ENCODE measurements at regions not wholly inside any gene's neighbourhood (a gene's known extent, or its start where the extent isn't known, plus 50 kb on each side); places are given as distances from the start of the nearest gene placed in this dataset.

DNA sequence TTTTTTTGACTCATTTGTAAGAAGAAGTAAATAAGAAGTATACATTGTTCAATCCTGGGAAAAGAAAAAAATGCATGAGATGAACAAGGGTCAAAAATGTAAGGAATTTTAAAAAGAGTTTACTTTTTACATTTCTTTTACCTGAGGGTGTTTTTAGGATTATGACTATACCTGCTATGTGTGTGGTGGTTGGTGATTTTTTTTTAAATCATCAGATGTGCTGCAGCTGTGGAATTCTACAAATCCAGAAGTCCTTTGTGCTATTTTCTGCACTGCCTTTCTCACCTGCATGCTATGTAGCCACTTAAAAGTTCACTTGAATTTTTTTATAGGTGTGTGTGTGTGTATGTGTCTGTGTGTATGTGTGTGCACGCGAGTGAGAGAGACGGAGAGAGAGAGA lies 185.3 kb downstream of the FAT3 start:
- TF ChIP-seq, protein P1, sequence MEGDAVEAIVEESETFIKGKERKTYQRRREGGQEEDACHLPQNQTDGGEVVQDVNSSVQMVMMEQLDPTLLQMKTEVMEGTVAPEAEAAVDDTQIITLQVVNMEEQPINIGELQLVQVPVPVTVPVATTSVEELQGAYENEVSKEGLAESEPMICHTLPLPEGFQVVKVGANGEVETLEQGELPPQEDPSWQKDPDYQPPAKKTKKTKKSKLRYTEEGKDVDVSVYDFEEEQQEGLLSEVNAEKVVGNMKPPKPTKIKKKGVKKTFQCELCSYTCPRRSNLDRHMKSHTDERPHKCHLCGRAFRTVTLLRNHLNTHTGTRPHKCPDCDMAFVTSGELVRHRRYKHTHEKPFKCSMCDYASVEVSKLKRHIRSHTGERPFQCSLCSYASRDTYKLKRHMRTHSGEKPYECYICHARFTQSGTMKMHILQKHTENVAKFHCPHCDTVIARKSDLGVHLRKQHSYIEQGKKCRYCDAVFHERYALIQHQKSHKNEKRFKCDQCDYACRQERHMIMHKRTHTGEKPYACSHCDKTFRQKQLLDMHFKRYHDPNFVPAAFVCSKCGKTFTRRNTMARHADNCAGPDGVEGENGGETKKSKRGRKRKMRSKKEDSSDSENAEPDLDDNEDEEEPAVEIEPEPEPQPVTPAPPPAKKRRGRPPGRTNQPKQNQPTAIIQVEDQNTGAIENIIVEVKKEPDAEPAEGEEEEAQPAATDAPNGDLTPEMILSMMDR (IDR thresholded peaks at IDR 0.05; ENCODE audit: borderline replicate concordance): no peak
- H3K4me1 ChIP-seq: no peaks in the 10 kb centered on the region
- DNase-seq: no peak
- intact Hi-C loops (cut with micrococcal nuclease): no loop called here
- no peaks in the 10 kb centered on the region for H3K27me3 ChIP-seq (ENCODE audit: low read depth)
- no peaks in the 10 kb centered on the region for H3K36me3 ChIP-seq
- no peak overlapping the region for H3K4me3 ChIP-seq
- H3K9me3 ChIP-seq (replicated peaks): no peaks in the 10 kb centered on the region
- H3K27ac ChIP-seq (replicated peaks): no peak overlapping the region

GRCh38 chr11:92410526-92410925 lies 185.9 kb downstream of the FAT3 start:
- Histone ChIP-seq H3K27me3 (ENCODE audit: low read depth) (no peaks in the 10 kb centered on the region), H3K4me3 (no peak overlapping the region), H3K27ac (replicated peaks) (no peak overlapping the region), H3K36me3 (no peaks in the 10 kb centered on the region), H3K4me1 (no peaks in the 10 kb centered on the region), H3K9me3 (replicated peaks) (no peaks in the 10 kb centered on the region)
- DNase-seq: no peak
- TF ChIP-seq, protein P1 (IDR thresholded peaks at IDR 0.05; ENCODE audit: borderline replicate concordance): no peak
- intact Hi-C loops (cut with micrococcal nuclease): no loop called here

GRCh38 chr11:92411431-92411830 lies 186.8 kb downstream of the FAT3 start:
- H3K9me3 ChIP-seq (replicated peaks): no peaks in the 10 kb centered on the region

DNA sequence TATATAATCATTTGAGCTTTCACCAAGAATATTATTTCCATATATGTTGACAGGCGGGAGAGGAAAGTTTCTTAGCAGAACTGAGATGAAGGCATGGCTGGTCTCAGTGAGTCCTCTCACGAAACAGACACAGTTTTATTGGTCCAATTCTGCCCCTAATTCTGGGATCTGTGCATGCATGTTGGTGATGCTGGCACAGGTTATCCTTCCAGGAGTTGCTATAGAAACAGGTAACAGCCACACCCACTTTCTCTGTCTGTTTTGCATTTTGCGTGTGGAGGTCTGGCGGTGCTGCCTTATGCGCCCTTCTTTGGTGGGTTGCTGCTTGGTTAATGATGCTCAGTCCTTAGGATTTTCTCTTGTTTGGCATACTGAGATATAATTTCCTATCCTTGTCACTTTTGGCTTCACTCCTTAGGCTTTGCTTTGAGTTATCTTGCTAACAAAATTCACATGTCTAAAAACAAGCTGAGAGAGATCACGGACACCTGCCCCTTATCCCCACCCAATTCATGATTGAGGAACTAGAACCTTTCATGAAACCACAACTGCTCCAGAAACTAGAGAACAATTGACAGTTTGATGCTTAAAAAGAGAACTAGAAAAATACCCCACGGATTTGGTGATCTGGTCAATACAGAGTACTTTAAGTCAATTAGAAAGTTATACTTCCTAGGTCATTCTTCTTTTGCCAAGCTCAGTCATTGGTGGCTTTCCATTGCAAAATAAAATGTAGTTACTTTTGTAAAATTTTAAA lies 189.3 kb downstream of the FAT3 start:
- intact Hi-C loops (cut with micrococcal nuclease): no loop called here
- Histone ChIP-seq H3K27me3 (ENCODE audit: low read depth) (no peaks in the 10 kb centered on the region), H3K27ac (replicated peaks) (no peak overlapping the region), H3K9me3 (replicated peaks) (no peaks in the 10 kb centered on the region), H3K4me3 (no peak overlapping the region), H3K4me1 (no peaks in the 10 kb centered on the region), H3K36me3 (no peaks in the 10 kb centered on the region)
- TF ChIP-seq, protein P1 (IDR thresholded peaks at IDR 0.05; ENCODE audit: borderline replicate concordance): no peak
- DNase-seq: no peak

More at GRCh38 chr11:92411431-92411830, 186.8 kb downstream of the FAT3 start:
- H3K4me3 ChIP-seq: no peak overlapping the region
- H3K27me3 ChIP-seq (ENCODE audit: low read depth): no peaks in the 10 kb centered on the region
- no peaks in the 10 kb centered on the region for H3K4me1 ChIP-seq
- DNase-seq: no peak
- intact Hi-C loops (cut with micrococcal nuclease): no loop called here
- H3K36me3 ChIP-seq: no peaks in the 10 kb centered on the region
- H3K27ac ChIP-seq (replicated peaks): no peak overlapping the region
- TF ChIP-seq, protein P1 (IDR thresholded peaks at IDR 0.05; ENCODE audit: borderline replicate concordance): no peak

DNA sequence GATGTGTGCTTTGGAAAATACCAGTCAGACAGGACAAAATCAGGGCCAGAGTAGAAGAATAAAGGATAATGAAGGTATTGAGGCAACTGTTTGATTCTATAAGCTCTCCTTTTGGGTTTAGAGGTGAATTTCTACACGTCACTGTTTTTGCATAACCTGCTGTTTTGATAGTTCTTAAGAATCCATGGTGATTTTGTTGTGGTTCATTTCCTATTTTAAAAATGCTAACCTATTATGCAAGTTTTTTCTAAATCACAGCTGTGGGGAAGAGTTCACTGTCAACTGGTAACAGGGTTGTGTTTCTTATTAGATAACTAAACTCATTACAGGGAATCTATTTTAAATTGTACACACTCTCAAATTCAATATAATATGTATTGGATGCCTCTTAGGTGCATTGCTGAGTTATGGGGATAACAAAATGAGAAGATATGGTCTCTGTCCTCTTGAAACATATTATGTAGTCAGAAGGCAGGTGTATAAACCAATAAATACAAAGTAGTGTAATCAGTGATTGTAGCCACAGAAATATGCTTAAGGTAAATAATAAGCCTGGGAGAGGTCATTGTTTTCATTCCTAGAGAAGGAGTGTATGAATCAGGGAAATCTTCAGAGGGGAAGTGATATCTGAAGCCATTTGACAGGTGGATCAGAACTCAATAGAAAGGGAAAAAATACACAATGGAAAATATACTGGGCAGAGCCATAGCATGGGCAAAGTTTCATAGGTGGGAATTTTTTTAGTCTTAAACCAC lies 192.5 kb downstream of the FAT3 start:
- Histone ChIP-seq H3K36me3 (no peaks in the 10 kb centered on the region), H3K27ac (replicated peaks) (no peak overlapping the region), H3K4me1 (no peaks in the 10 kb centered on the region), H3K4me3 (no peak overlapping the region), H3K27me3 (ENCODE audit: low read depth) (peaks cover 4% of the 10 kb centered on the region), H3K9me3 (replicated peaks) (no peaks in the 10 kb centered on the region)
- intact Hi-C loops (cut with micrococcal nuclease): no loop called here
- DNase-seq: no peak
- TF ChIP-seq, protein P1 (IDR thresholded peaks at IDR 0.05; ENCODE audit: borderline replicate concordance): no peak

Measured in left ventricle myocardium inferior (tissue), 1 donor.